Activated CD8-positive, alpha-beta memory T cell treated with anti-CD3 and anti-CD28 coated beads for 1 hour (primary cell): ENCODE measurements at regions not wholly inside any gene's neighbourhood (a gene's known extent, or its start where the extent isn't known, plus 50 kb on each side); places are given as distances from the start of the nearest gene placed in this dataset.

ENCODE experiments used
- DNase-seq, 2 donors: peaks; one replicate each; pipeline ENCODE4 v3.0.0-alpha.2; 2020; ENCODE audit warnings: low read depth in 1 of 2; ENCODE audit errors: extremely low read depth in 1 of 2

GRCh38 chr7:142348100-142348499 lies 90.2 kb upstream of the PRSS58 start:
- no peak for DNase-seq

GRCh38 chr7:142347091-142347490 lies 89.2 kb upstream of the PRSS58 start:
- DNase-seq, result no peak

DNA sequence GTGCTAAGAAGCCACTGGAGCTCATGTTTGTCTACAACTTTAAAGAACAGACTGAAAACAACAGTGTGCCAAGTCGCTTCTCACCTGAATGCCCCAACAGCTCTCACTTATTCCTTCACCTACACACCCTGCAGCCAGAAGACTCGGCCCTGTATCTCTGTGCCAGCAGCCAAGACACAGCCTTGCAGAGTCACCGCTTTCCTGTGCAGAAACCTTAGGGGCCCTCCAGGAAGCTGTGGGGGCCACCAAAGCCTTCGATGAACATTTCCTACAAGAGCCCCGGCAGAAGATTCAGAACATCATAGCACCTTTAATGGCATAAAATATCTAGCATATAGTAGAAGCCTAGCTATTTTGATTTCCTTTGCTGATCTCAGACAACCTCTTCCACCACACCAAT lies 88.0 kb upstream of the PRSS58 start:
- DNase-seq, result peak in 1 of 2 donors; percentile 22

DNA sequence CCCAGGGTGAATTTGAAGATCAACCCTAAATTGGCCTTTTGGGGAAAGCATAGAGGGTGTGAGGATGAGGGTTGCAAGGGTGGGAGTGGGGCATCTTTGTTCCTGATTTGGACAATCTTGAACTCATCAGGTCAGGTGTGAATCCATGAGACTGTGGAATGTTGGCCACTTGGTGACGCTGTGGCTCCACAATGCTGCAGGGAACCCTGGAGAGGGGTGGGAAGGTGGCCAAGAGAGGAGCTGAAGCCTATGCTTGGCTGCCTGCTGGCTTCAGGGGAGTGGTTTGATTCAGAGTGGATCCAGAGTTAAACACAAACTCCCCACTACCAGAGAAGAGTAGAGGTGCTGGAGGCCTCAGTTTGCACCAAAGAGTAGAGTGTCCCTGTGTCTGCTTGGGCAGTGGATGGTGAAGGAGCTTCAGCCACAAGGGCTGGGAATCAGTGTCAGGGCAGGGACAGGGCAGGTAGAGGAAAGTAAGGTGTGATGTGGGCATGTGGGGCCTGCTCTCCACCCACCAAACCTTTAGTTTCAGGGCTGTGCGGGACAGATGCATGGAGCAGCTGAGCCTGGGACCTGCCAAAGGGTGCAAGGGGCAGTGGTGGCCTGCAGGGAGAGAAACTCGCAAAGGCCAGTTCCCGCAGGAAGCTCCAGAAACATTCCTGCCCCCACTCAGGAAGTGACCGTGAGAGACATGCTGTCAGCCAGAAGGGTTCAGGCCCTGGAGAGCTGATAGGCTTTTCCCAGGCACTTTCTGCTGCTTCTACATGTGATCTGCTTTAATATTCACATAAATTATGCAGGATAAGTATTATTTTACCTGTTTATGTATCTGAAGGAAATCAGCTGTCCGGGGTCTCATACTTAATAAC lies 81.0 kb upstream of the PRSS58 start:
- no peak for DNase-seq

DNA sequence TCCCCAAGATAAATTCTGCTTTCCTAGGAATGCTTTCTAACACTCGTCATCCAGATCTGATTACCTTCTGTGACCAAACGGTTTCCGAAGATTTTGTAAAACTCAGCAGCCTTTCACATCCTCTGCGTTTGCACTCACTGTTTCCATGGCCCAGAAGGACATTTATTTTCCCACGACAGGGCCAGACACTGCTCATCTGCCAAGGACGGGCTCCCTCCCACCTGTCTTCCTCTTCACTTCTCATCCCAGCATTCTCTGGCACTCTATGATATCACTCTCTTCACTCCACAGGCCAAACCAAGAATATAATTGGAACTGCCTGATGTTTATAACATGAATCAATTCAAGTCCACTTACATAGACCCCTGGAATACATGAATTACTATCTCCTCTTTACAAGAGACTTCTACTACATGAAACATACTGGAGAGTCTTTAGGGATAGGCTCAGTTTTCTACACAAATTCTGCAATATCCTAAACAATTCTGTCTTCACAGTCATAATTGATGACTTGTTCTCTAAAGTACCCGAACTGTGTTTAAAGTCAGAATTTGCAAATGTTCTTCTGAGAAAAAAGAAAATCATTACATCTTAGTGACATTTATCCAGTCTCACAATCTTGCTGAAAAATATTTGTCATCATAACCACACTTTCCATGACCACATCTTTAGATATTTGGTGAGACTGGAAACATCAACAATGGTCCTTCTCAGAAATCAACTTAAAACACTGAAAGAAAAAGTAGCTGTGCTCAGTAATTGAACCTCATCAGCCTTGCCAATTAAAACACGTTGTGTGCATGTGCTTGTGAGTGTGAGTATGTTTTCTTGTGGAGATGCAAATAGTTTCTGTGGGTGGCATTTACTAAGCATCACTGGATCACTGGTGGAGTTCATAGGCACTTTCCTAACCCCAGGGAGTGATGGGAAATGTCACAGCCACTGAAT lies 79.5 kb upstream of the PRSS58 start:
- DNase-seq, result no peak

GRCh38 chr7:142334806-142335205 lies 76.9 kb upstream of the PRSS58 start:
- no peak for DNase-seq

DNA sequence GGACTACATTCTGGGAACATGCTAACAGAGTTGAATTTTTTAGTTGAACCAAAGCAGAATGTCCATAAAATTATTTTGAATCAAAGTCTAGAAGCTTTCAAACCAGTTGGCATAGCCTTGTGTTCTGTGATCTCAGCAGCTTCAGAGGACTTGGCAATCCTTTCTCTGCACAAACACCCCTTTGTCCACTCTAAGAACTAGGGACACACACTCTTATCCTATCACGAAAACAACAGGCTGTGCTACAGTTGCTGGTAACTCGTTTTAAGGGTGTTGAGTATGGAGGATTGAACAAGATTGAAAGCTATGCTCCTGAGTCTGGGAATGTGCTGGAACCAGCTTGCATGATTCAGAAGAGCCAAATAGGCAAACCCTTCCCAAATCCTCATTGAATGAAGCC lies 76.4 kb upstream of the PRSS58 start:
- DNase-seq, result no peak

- no peak for DNase-seq
Measured at GRCh38 chr7:142332421-142332820, 74.6 kb upstream of the PRSS58 start.

- DNase-seq, result no peak
Measured at GRCh38 chr7:142331941-142332340, 74.1 kb upstream of the PRSS58 start.

DNA sequence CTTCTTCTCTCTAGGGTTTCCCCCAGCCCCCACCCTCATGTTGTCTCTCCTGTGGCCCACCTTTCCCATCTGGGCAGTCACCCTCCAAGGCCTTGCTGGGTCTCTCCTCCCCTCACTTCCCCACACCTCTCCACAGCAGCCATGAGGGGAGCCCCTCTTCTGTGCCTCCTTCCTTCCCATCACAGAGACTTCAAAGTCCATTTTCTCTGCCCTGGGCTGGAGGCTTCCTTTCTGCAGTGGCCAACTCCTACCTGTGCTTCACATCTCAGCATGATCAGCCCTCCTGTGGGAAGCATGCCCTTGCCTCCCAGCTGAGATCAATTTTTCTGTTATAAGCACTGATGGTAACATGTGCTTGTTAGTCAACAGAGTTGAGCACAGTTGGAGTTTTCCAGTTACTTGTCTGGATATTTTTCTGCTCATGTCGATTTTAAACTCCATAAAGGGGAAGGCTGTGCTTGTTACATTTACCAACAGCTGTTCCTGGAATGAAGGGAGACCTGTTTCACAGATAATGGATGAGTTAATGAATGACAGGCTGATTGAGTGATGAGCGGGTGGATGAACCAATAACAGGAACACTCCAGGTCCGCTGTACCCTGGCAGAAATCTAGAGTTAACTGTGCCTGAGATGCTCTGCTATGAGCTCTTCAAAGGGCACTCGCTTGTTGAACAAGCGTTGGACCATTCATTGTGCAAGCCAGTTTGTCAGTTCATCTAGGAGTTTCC lies 71.4 kb upstream of the PRSS58 start:
- DNase-seq, result no peak

- no peak for DNase-seq
Measured at GRCh38 chr7:142328551-142328950, 70.7 kb upstream of the PRSS58 start.

DNA sequence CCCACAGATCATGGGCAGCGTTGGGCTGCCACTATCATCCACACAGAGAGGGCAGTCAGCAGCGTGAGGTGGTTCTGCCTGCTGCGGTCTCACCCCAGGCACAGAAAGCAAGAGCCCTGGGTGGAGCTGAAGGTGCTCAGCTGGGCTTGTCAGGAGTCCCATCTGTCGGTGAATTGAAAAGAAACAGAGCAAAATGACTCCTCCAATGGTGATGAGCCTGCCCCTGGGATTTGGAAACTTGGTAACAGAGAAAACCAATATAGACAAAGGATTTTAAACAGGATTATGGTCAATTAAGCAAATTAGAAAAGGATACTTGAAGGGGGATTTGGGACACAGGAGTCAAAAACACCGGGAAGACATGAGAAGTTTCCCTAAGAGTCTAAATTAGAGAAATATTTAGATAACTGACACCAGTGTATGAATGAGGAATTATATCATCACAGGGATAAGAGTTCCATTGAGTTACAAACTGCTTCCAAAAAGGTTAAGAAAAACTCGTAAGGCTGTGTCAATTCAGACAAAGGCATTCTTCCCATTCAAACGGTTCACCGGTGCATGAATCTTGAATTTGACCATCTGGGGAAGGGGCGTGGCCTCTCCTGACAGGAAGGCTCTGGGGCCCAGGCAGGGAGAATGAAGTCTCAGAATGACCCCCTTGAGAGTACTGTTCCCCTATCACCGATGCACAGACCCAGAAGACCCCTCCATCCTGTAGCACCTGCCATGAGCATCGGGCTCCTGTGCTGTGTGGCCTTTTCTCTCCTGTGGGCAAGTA lies 70.0 kb upstream of the PRSS58 start:
- no peak for DNase-seq

DNA sequence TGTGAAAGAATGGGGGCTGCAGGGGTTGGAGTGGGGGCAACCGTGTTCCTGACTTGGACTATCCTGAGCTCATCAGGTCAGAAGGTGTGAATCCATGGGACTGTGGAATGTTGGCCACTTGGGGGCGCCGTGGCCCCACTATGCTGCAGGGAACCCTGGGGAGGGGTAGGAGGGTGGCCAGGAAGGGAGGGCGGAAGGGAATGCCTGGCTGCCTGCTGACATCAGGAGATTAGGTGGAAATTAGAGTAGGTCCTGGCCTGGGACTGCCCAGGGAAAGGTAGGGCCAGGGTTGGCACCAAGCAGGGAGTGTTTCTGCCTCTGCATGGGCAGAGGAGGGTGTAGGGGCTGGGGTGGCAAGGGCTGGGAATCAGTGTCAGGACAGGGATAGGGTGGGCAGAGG lies 65.8 kb upstream of the PRSS58 start:
- DNase-seq, result no peak

- DNase-seq, result no peak
Measured at GRCh38 chr7:142321391-142321790, 63.5 kb upstream of the PRSS58 start.

GRCh38 chr7:142320883-142321282 lies 63.0 kb upstream of the PRSS58 start:
- no peak for DNase-seq

DNA sequence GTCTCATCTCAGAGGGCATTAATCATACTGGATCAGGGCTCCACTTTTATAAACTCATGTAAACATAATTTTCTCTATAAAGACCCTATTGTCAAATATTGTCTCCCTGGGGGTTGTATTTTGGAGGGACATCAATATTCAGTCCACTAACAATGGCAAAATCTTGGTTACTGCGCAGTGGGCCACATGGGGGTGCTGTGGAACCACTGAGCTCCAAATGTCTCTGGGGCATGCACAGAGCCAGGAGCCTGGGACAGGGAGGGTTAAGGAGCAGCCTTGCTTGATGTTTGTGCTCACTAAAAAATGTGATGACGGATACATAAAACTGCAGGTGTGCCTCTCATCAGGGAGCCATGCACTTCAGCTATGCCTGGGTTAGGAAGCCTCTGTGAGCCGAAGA lies 62.1 kb upstream of the PRSS58 start:
- no peak for DNase-seq

DNA sequence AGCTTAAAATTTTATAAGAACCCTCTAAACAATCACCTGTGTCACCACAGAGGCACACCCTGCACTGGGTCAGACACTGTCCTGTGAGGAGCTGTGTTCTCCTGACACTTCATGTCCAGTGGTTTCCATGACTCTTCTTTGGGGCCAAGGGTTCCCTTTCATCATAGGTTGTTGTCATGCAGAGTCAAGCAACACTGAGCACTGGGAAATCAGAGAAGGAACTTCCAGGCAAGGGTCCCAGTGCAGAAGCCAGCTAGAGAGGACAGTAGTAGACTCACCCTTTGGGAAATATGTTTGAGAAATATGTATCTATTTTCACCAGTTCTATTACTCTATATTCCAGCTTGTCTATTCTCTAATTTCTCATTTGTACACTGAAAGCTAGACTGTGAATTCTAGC lies 56.4 kb upstream of the PRSS58 start:
- DNase-seq, result no peak

DNA sequence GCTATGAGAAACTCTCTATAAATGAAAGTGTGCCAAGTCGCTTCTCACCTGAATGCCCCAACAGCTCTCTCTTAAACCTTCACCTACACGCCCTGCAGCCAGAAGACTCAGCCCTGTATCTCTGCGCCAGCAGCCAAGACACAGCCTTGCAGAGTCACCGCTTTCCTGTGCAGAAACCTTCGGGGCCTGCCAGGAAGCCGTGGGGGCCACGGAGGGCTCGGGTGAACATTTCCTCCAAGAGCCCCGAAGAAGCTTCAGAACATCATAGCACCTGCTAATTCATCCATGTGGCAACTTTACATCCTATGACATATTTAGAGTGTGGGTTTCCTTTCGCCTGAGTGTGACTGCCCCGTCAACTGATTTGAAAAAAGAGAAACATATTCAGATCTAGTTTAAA lies 55.7 kb upstream of the PRSS58 start:
- no peak for DNase-seq

DNA sequence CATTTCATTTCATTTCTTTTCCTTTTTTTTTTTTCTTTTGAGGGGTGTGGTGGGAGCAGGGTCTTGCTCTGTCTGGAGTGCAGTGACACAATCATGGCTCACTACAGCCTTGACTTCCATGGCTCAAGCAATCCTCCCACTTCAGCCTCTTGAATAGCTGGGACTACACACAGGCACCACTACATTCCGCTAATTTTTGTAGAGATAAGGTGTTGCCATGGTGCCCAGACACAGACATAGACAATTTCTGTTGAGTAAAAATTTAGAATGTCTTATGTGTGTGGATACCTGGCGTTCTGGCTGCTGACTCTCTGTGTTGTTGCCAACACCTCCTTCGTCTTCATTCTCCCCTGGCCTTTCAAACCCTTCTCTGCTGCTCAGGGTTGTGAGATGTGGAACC lies 54.0 kb upstream of the PRSS58 start:
- DNase-seq, result no peak

GRCh38 chr7:142308918-142309317 lies 51.1 kb upstream of the PRSS58 start:
- no peak for DNase-seq
